ENCODE measurements at regions not wholly inside any gene's neighbourhood (a gene's known extent, or its start where the extent isn't known, plus 50 kb on each side); places are given as distances from the start of the nearest gene placed in this dataset.

- no CpG with 5 or more reads among the region's 5 CpGs for WGBS (ENCODE audit: extremely low coverage, insufficient read length, low lambda C conversion rate)
- Histone ChIP-seq H4K8ac (replicated peaks; ENCODE audit: insufficient read length, low read depth, low read length) (no peak overlapping the region), H3K23ac (ENCODE audit: insufficient read length, low read depth, low read length) (no peak overlapping the region), H3K27me3 (ENCODE audit: insufficient read depth, low read length) (no peaks in the 10 kb centered on the region), H4K91ac (ENCODE audit: insufficient read length, low read depth, low read length) (no peak overlapping the region), H4K20me1 (ENCODE audit: control insufficient read depth, insufficient read depth, insufficient read length) (no peaks in the 10 kb centered on the region), H2AK5ac (ENCODE audit: insufficient read length, low read length) (no peak overlapping the region), H2BK120ac (ENCODE audit: low read depth, low read length, poor library complexity, severe bottlenecking) (no peak overlapping the region), H3K4me2 (ENCODE audit: insufficient read depth, insufficient read length, low read length) (no peak overlapping the region), H4K5ac (ENCODE audit: insufficient read length, low read depth, low read length) (peak overlapping the region; percentile 25), H3T11ph (ENCODE audit: low read length) (no peak overlapping the region), H3K4me1 (ENCODE audit: insufficient read depth, low read length) (peaks cover 4% of the 10 kb centered on the region), H2AFZ (ENCODE audit: low read length) (no peak overlapping the region), H3K9ac (ENCODE audit: extremely low read depth, insufficient read length, low read length) (no peak overlapping the region), H2BK5ac (ENCODE audit: insufficient read length, low read length) (no peak overlapping the region), H2BK20ac (ENCODE audit: low read depth, low read length, poor library complexity, severe bottlenecking) (no peak overlapping the region), H3K23me2 (ENCODE audit: insufficient read length, low read depth, low read length, poor library complexity, severe bottlenecking) (no peaks in the 10 kb centered on the region), H3K27ac (ENCODE audit: insufficient read length, low read depth, low read length) (no peak overlapping the region), H2BK15ac (ENCODE audit: low read depth, low read length) (no peak overlapping the region), H3K9me3 (ENCODE audit: control insufficient read depth, low read depth, low read length) (no peaks in the 10 kb centered on the region), H3K14ac (ENCODE audit: insufficient read depth, low read length) (peak overlapping the region; percentile 31; the same call in 1 of the 2 replicates), H3K79me2 (ENCODE audit: insufficient read depth, low read length) (no peaks in the 10 kb centered on the region), H3K79me1 (ENCODE audit: insufficient read depth, low read depth, low read length, poor library complexity, severe bottlenecking) (no peaks in the 10 kb centered on the region), H3K56ac (ENCODE audit: insufficient read length, low read depth, low read length) (no peak overlapping the region), H3K18ac (ENCODE audit: insufficient read length, low read depth, low read length) (no peak overlapping the region), H2BK12ac (ENCODE audit: insufficient read length, low read depth, low read length) (no peak overlapping the region), H3K4ac (ENCODE audit: low read depth, low read length) (no peak overlapping the region)
- DNase-seq, result peak; percentile 50
- Mint-ChIP-seq H3K27ac (peak overlapping the region in 1 of 3 experiments; percentile 24; a peak in 1 of 7 replicates), H3K36me3 (ENCODE audit: insufficient read depth in 1 of 3, low read depth in 3 of 3) (no peaks in the 10 kb centered on the region; a peak in 1 of 7 replicates), H3K27me3 (ENCODE audit: low read depth) (peaks cover 3% of the 10 kb centered on the region; the same call in 1 of the 2 replicates), H3K4me3 (no peak overlapping the region), H3K9me3 (no peaks in the 10 kb centered on the region), H3K4me1 (peaks cover 29 to 37% of the 10 kb centered on the region in 2 experiments)
- TF ChIP-seq CTCF (conservative IDR thresholded peaks at IDR 0.05), result no peak
Observed at GRCh38 chr9:16243798-16244197, 626.7 kb downstream of the BNC2 start.
